Adipocyte (in vitro differentiated cells): ENCODE measurements at regions not wholly inside any gene's neighbourhood (a gene's known extent, or its start where the extent isn't known, plus 50 kb on each side); places are given as distances from the start of the nearest gene placed in this dataset.
A peak's percentile ranks its signal among the peaks of the same experiment; 100 is the strongest.
"Not testable (repeated sequence)": the region's sequence is repeated elsewhere in the genome, so short reads cannot be mapped to it uniquely, and the experiment has no call there.

Source experiments
- DNase-seq: peaks from one replicate; pipeline ENCODE4 v3.0.0-alpha.2; 2015; ENCODE audit warnings: low read depth
- H3K27me3 ChIP-seq: replicated peaks from 2 replicates; pipeline ENCODE4 v1.7.0; 2013; ENCODE audit warnings: mild to moderate bottlenecking, low read length, moderate library complexity; ENCODE audit not compliant: control insufficient read depth, insufficient read depth
- H3K36me3 ChIP-seq: 2 replicates; pipeline ENCODE4 v1.7.0; 2013; ENCODE audit warnings: low read length, mild to moderate bottlenecking, moderate library complexity; ENCODE audit not compliant: control insufficient read depth, insufficient read depth, severe bottlenecking
- H3K4me1 ChIP-seq: 2 replicates; pipeline ENCODE4 v1.7.0; 2013; ENCODE audit warnings: mild to moderate bottlenecking, low read length, moderate library complexity; ENCODE audit not compliant: control insufficient read depth, insufficient read depth
- H3K4me3 ChIP-seq: 2 replicates; pipeline ENCODE4 v1.7.0; 2013; ENCODE audit warnings: mild to moderate bottlenecking, low read length, moderate library complexity
- H3K9ac ChIP-seq: 2 replicates; pipeline ENCODE4 v1.7.0; 2013; ENCODE audit warnings: mild to moderate bottlenecking, low read length, moderate library complexity
- H3K9me3 ChIP-seq: 2 replicates; pipeline ENCODE4 v1.7.0; 2013; ENCODE audit warnings: mild to moderate bottlenecking, low read length, moderate library complexity; ENCODE audit not compliant: control insufficient read depth

- H3K9me3 ChIP-seq = peaks cover 6% of the 10 kb centered on the region
- no peak for DNase-seq
- H3K27me3 ChIP-seq = no peaks in the 10 kb centered on the region
- H3K9ac ChIP-seq = no peak overlapping the region
- no peak overlapping the region for H3K4me3 ChIP-seq
- no peaks in the 10 kb centered on the region for H3K36me3 ChIP-seq
- H3K4me1 ChIP-seq = peaks cover 16% of the 10 kb centered on the region
Measured at GRCh38 chr5:111627862-111628261, 115.5 kb upstream of the STARD4 start.

GRCh38 chr5:111626473-111627148, 114.3 kb upstream of the STARD4 start:
- Histone ChIP-seq H3K27me3 (no peaks in the 10 kb centered on the region), H3K36me3 (no peaks in the 10 kb centered on the region), H3K4me1 (peaks cover 16% of the 10 kb centered on the region), H3K9me3 (peaks cover 6% of the 10 kb centered on the region), H3K9ac (no peak overlapping the region), H3K4me3 (no peak overlapping the region)
- no peak for DNase-seq

- no peaks in the 10 kb centered on the region for H3K36me3 ChIP-seq
- no peak overlapping the region for H3K4me3 ChIP-seq
- no peak for DNase-seq
- H3K4me1 ChIP-seq = no peaks in the 10 kb centered on the region
- H3K9ac ChIP-seq = no peak overlapping the region
- no peaks in the 10 kb centered on the region for H3K9me3 ChIP-seq
- no peaks in the 10 kb centered on the region for H3K27me3 ChIP-seq
Measured at GRCh38 chr5:111618623-111619271, 106.4 kb upstream of the STARD4 start.

GRCh38 chr5:111615054-111615453, 102.7 kb upstream of the STARD4 start:
- H3K36me3 ChIP-seq = no peaks in the 10 kb centered on the region
- H3K9me3 ChIP-seq = no peaks in the 10 kb centered on the region
- no peak overlapping the region for H3K9ac ChIP-seq
- H3K4me1 ChIP-seq = no peaks in the 10 kb centered on the region
- no peak for DNase-seq
- H3K27me3 ChIP-seq = no peaks in the 10 kb centered on the region
- no peak overlapping the region for H3K4me3 ChIP-seq

- H3K4me1 ChIP-seq, H3K27me3 ChIP-seq, H3K9me3 ChIP-seq, H3K4me3 ChIP-seq, H3K9ac ChIP-seq, H3K36me3 ChIP-seq, DNase-seq: not testable (repeated sequence)
Measured at GRCh38 chr5:111612013-111612630, 99.8 kb upstream of the STARD4 start.

- Histone ChIP-seq H3K4me1 (no peaks in the 10 kb centered on the region), H3K9ac (no peak overlapping the region), H3K4me3 (no peak overlapping the region), H3K36me3 (no peaks in the 10 kb centered on the region), H3K27me3 (no peaks in the 10 kb centered on the region), H3K9me3 (no peaks in the 10 kb centered on the region)
- no peak for DNase-seq
Measured at GRCh38 chr5:111606194-111606593, 93.9 kb upstream of the STARD4 start.

- H3K4me3 ChIP-seq = no peak overlapping the region
- no peaks in the 10 kb centered on the region for H3K4me1 ChIP-seq
- no peaks in the 10 kb centered on the region for H3K27me3 ChIP-seq
- H3K36me3 ChIP-seq = no peaks in the 10 kb centered on the region
- H3K9me3 ChIP-seq = no peaks in the 10 kb centered on the region
- peak; percentile 37 for DNase-seq
- H3K9ac ChIP-seq = no peak overlapping the region
Measured at GRCh38 chr5:111603446-111603827, 91.1 kb upstream of the STARD4 start.

GRCh38 chr5:111602817-111603445, 90.6 kb upstream of the STARD4 start:
- no peaks in the 10 kb centered on the region for H3K4me1 ChIP-seq
- no peak for DNase-seq
- H3K4me3 ChIP-seq = no peak overlapping the region
- H3K36me3 ChIP-seq = no peaks in the 10 kb centered on the region
- no peaks in the 10 kb centered on the region for H3K27me3 ChIP-seq
- no peak overlapping the region for H3K9ac ChIP-seq
- H3K9me3 ChIP-seq = no peaks in the 10 kb centered on the region

GRCh38 chr5:111598996-111599395, 86.7 kb upstream of the STARD4 start:
- Histone ChIP-seq H3K36me3 (no peaks in the 10 kb centered on the region), H3K4me1 (no peaks in the 10 kb centered on the region), H3K9ac (no peak overlapping the region), H3K9me3 (peaks cover 10% of the 10 kb centered on the region), H3K27me3 (no peaks in the 10 kb centered on the region), H3K4me3 (no peak overlapping the region)
- no peak for DNase-seq

GRCh38 chr5:111597491-111597890, 85.2 kb upstream of the STARD4 start:
- no peak overlapping the region for H3K4me3 ChIP-seq
- H3K36me3 ChIP-seq = no peaks in the 10 kb centered on the region
- H3K9ac ChIP-seq = no peak overlapping the region
- H3K4me1 ChIP-seq = no peaks in the 10 kb centered on the region
- no peaks in the 10 kb centered on the region for H3K27me3 ChIP-seq
- DNase-seq = no peak
- H3K9me3 ChIP-seq = peaks cover 10% of the 10 kb centered on the region

- no peaks in the 10 kb centered on the region for H3K27me3 ChIP-seq
- H3K9me3 ChIP-seq = peaks cover 10% of the 10 kb centered on the region
- H3K36me3 ChIP-seq = no peaks in the 10 kb centered on the region
- DNase-seq = no peak
- no peaks in the 10 kb centered on the region for H3K4me1 ChIP-seq
- H3K4me3 ChIP-seq = no peak overlapping the region
- H3K9ac ChIP-seq = no peak overlapping the region
Measured at GRCh38 chr5:111596705-111597104, 84.4 kb upstream of the STARD4 start.
